ENCODE measurements at regions not wholly inside any gene's neighbourhood (a gene's known extent, or its start where the extent isn't known, plus 50 kb on each side); places are given as distances from the start of the nearest gene placed in this dataset.

- no peak overlapping the region for H3K27ac ChIP-seq (ENCODE audit: insufficient read depth, low read depth, low read length)
- no peaks in the 10 kb centered on the region for H3K4me1 ChIP-seq (ENCODE audit: control insufficient read depth, extremely low read depth, insufficient read depth, low read length)
- H3K79me2 ChIP-seq (ENCODE audit: control insufficient read depth, insufficient read depth, low read length), result no peaks in the 10 kb centered on the region
- intact Hi-C loops (cut with micrococcal nuclease), result no loop called here
- FAIRE-seq (no peak), DNase-seq (ENCODE audit: low read depth, low spot score) (no peak)
- no peaks in the 10 kb centered on the region for H4K20me1 ChIP-seq (replicated peaks; ENCODE audit: control insufficient read depth, extremely low read depth, insufficient read depth, low read length)
- H3K9me1 ChIP-seq (replicated peaks; ENCODE audit: control insufficient read depth, extremely low read depth, insufficient read depth, low read length), result no peaks in the 10 kb centered on the region
- H3K27me3 ChIP-seq (ENCODE audit: control insufficient read depth in 2 of 2, insufficient read depth in 2 of 2, low read length in 2 of 2), result peaks cover 1 to 8% of the 10 kb centered on the region in 2 experiments
- dilution Hi-C loops (cut with MboI; ENCODE audit: extremely low pct_ligation_motif_present, low sequenced_read_pairs), result no loop called here
- ChIA-PET POLR2A (no interaction called here), CTCF (interaction anchor here (1.0 to 1.2 kb wide), 2 partner anchors 9 to 11 kb away, joined by 3 read pairs; no protein-coding TSS in a partner anchor)
- no peak for TF ChIP-seq POLR2AphosphoS5 (IDR thresholded peaks at IDR 0.05; ENCODE audit: insufficient read depth, low read depth, low read length)
- no peak for TF ChIP-seq JUN (IDR thresholded peaks at IDR 0.05; ENCODE audit: borderline replicate concordance, insufficient read depth, insufficient read length, low read depth)
- no peak for TF ChIP-seq MYC (IDR thresholded peaks at IDR 0.05; ENCODE audit: low read depth, low read length)
- TF ChIP-seq, protein P1, sequence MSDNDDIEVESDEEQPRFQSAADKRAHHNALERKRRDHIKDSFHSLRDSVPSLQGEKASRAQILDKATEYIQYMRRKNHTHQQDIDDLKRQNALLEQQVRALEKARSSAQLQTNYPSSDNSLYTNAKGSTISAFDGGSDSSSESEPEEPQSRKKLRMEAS (IDR thresholded peaks at IDR 0.05; ENCODE audit: insufficient read depth, insufficient read length), result no peak
- TF ChIP-seq EZH2 (IDR thresholded peaks at IDR 0.05; ENCODE audit: borderline replicate concordance, low read depth, low read length, severe bottlenecking), result no peak
- TF ChIP-seq FOS (IDR thresholded peaks at IDR 0.05; ENCODE audit: borderline replicate concordance, insufficient read depth, low read length), result no peak
- no peak for TF ChIP-seq POLR2A (IDR thresholded peaks at IDR 0.05; ENCODE audit: low read depth, low read length)
- no peak for TF ChIP-seq CTCF (IDR thresholded peaks at IDR 0.05; ENCODE audit: extremely low read depth in 1 of 2, insufficient read depth in 1 of 2, low read depth in 1 of 2, low read length in 2 of 2)
- no peak for TF ChIP-seq GATA2 (IDR thresholded peaks at IDR 0.05; ENCODE audit: insufficient read depth, insufficient read length, low read depth, low read length)
- no peak overlapping the region for H3K4me2 ChIP-seq (ENCODE audit: insufficient read depth, low read length)
- no peak overlapping the region for H3K9ac ChIP-seq (replicated peaks; ENCODE audit: extremely low read depth, insufficient read depth, low read length)
- no peaks in the 10 kb centered on the region for H3K9me3 ChIP-seq (replicated peaks; ENCODE audit: control insufficient read depth, insufficient read depth, low read length)
- H3K36me3 ChIP-seq (ENCODE audit: control insufficient read depth in 2 of 2, extremely low read depth in 1 of 2, insufficient read depth in 2 of 2, low read length in 2 of 2), result no peaks in the 10 kb centered on the region
- H3K4me3 ChIP-seq (replicated peaks in 1 of 3; ENCODE audit: insufficient read depth in 1 of 3, low read depth in 1 of 3, low read length in 3 of 3), result no peak overlapping the region
- H2AFZ ChIP-seq (ENCODE audit: low read depth, low read length), result no peak overlapping the region
- BruUV-seq (replicated peaks), result no TSS peak
Observed at GRCh38 chr4:138689593-138689992, 326.0 kb upstream of the NOCT start.
